ENCODE measurements at regions not wholly inside any gene's neighbourhood (a gene's known extent, or its start where the extent isn't known, plus 50 kb on each side); places are given as distances from the start of the nearest gene placed in this dataset.

GRCh38 chr7:96410126-96410839 lies 88.4 kb upstream of the SLC25A13 start:
- intact Hi-C loops (cut with micrococcal nuclease; ENCODE audit: unreplicated experiment): loop anchor here (10.0 kb wide), 1 partner anchor 225 kb away; no protein-coding TSS in a partner anchor
- Histone ChIP-seq H3K4me1 (replicated peaks; ENCODE audit: insufficient read depth) (peaks cover 13% of the 10 kb centered on the region), H4K20me1 (ENCODE audit: insufficient read depth) (no peaks in the 10 kb centered on the region), H3K9me3 (ENCODE audit: insufficient read depth, low read depth) (no peaks in the 10 kb centered on the region), H3K4me2 (peak overlapping the region; percentile 17; the same call in 1 of the 2 replicates), H3K4me3 (no peak overlapping the region), H3K79me2 (ENCODE audit: low read depth) (no peaks in the 10 kb centered on the region), H3K36me3 (ENCODE audit: low read depth) (no peaks in the 10 kb centered on the region), H3K9me2 (ENCODE audit: insufficient read depth) (no peaks in the 10 kb centered on the region), H3K27ac (no peak overlapping the region), H3F3A (ENCODE audit: insufficient read depth, low read depth) (no peaks in the 10 kb centered on the region), H3K27me3 (ENCODE audit: insufficient read depth, low read depth) (no peaks in the 10 kb centered on the region), H2AFZ (no peak overlapping the region)
- ChIA-PET CTCF (interaction anchor here (0.7 kb wide), 1 partner anchor 95 kb away, joined by 8 read pairs; no protein-coding TSS in a partner anchor), POLR2A (ENCODE audit: unreplicated experiment) (interaction anchor here (0.7 kb wide), 1 partner anchor 199 kb away, joined by 3 read pairs; no protein-coding TSS in a partner anchor)
- no peak for DNase-seq
- BruUV-seq (replicated peaks): no TSS peak
- TF ChIP-seq EZH2 (IDR thresholded peaks at IDR 0.05; ENCODE audit: low read depth) (no peak), CTCF (conservative IDR thresholded peaks at IDR 0.05) (no peak)

GRCh38 chr7:96408881-96409280 lies 87.0 kb upstream of the SLC25A13 start:
- ChIA-PET POLR2A (ENCODE audit: unreplicated experiment) (no interaction called here), CTCF (no interaction called here)
- Histone ChIP-seq H3K27ac (no peak overlapping the region), H3K79me2 (ENCODE audit: low read depth) (no peaks in the 10 kb centered on the region), H3F3A (ENCODE audit: insufficient read depth, low read depth) (no peaks in the 10 kb centered on the region), H3K9me3 (ENCODE audit: insufficient read depth, low read depth) (no peaks in the 10 kb centered on the region), H3K4me2 (no peak overlapping the region), H3K9me2 (ENCODE audit: insufficient read depth) (no peaks in the 10 kb centered on the region), H3K4me3 (no peak overlapping the region), H2AFZ (no peak overlapping the region), H3K27me3 (ENCODE audit: insufficient read depth, low read depth) (no peaks in the 10 kb centered on the region), H4K20me1 (ENCODE audit: insufficient read depth) (no peaks in the 10 kb centered on the region), H3K4me1 (replicated peaks; ENCODE audit: insufficient read depth) (peaks cover 9% of the 10 kb centered on the region), H3K36me3 (ENCODE audit: low read depth) (no peaks in the 10 kb centered on the region)
- TF ChIP-seq CTCF (conservative IDR thresholded peaks at IDR 0.05) (no peak), EZH2 (IDR thresholded peaks at IDR 0.05; ENCODE audit: low read depth) (no peak)
- intact Hi-C loops (cut with micrococcal nuclease; ENCODE audit: unreplicated experiment): no loop called here
- DNase-seq: no peak
- BruUV-seq (replicated peaks): no TSS peak

- intact Hi-C loops (cut with micrococcal nuclease; ENCODE audit: unreplicated experiment): no loop called here
- H3K4me2 ChIP-seq: no peak overlapping the region; the same call in 1 of the 2 replicates
- TF ChIP-seq CTCF (conservative IDR thresholded peaks at IDR 0.05): no peak
- TF ChIP-seq EZH2 (IDR thresholded peaks at IDR 0.05; ENCODE audit: low read depth): no peak
- H3K4me3 ChIP-seq: no peak overlapping the region
- H3K27ac ChIP-seq: no peak overlapping the region
- H4K20me1 ChIP-seq (ENCODE audit: insufficient read depth): no peaks in the 10 kb centered on the region
- no peak for DNase-seq
- no peaks in the 10 kb centered on the region for H3K9me3 ChIP-seq (ENCODE audit: insufficient read depth, low read depth)
- ChIA-PET POLR2A (ENCODE audit: unreplicated experiment) (no interaction called here), CTCF (no interaction called here)
- no peaks in the 10 kb centered on the region for H3K79me2 ChIP-seq (ENCODE audit: low read depth)
- no peaks in the 10 kb centered on the region for H3K36me3 ChIP-seq (ENCODE audit: low read depth)
- no TSS peak for BruUV-seq (replicated peaks)
- no peaks in the 10 kb centered on the region for H3F3A ChIP-seq (ENCODE audit: insufficient read depth, low read depth)
- H3K4me1 ChIP-seq (replicated peaks; ENCODE audit: insufficient read depth): peaks cover 9% of the 10 kb centered on the region
- H3K9me2 ChIP-seq (ENCODE audit: insufficient read depth): no peaks in the 10 kb centered on the region
- no peak overlapping the region for H2AFZ ChIP-seq
- no peaks in the 10 kb centered on the region for H3K27me3 ChIP-seq (ENCODE audit: insufficient read depth, low read depth)
These were observed 85.5 kb upstream of the SLC25A13 start for GRCh38 chr7:96407427-96407826.

Data from PC-9 (cell line).